SK-N-SH (cell line): ENCODE measurements at regions not wholly inside any gene's neighbourhood (a gene's known extent, or its start where the extent isn't known, plus 50 kb on each side); places are given as distances from the start of the nearest gene placed in this dataset.

Experiments
- ELF1 ChIP-seq: IDR thresholded peaks from 2 replicates; pipeline ENCODE4 v1.4.0; 2012
- FOXJ3 ChIP-seq: sonication (generic); formaldehyde crosslinking; IDR thresholded peaks from 2 replicates; pipeline ENCODE4 v1.5.1; 2020; ENCODE audit warnings: mild to moderate bottlenecking, missing genetic modification reagents
- GABPA ChIP-seq: IDR thresholded peaks from 2 replicates; pipeline ENCODE4 v1.4.0; 2012; ENCODE audit warnings: low read depth, mild to moderate bottlenecking
- MEF2A ChIP-seq: IDR thresholded peaks from 2 replicates; pipeline ENCODE4 v1.4.0; 2012; ENCODE audit warnings: low read depth, borderline replicate concordance
- MXI1 ChIP-seq: IDR thresholded peaks from 2 replicates; pipeline ENCODE4 v1.6.1; 2012; ENCODE audit warnings: mild to moderate bottlenecking, low read depth, low read length, improper control_type of control experiment
- PBX3 ChIP-seq: IDR thresholded peaks from 2 replicates; pipeline ENCODE4; 2012
- POLR2AphosphoS5 ChIP-seq: IDR thresholded peaks from 2 replicates; pipeline ENCODE4 v1.6.1; 2012; ENCODE audit warnings: low read depth, low read length
- REST ChIP-seq: IDR thresholded peaks from 2 replicates; pipeline ENCODE4 v1.6.1; 2012; ENCODE audit warnings: mild to moderate bottlenecking, low read depth, low read length, moderate library complexity
- RFX5 ChIP-seq: IDR thresholded peaks from 2 replicates; pipeline ENCODE4 v1.6.1; 2012; ENCODE audit warnings: mild to moderate bottlenecking, improper control_type of control experiment, low read length
- SIN3A ChIP-seq: IDR thresholded peaks from 2 replicates; pipeline ENCODE4 v1.6.1; 2012; ENCODE audit warnings: low read depth, mild to moderate bottlenecking, low read length, moderate library complexity, borderline replicate concordance
- SMC3 ChIP-seq: IDR thresholded peaks from 2 replicates; pipeline ENCODE4 v1.6.1; 2012; ENCODE audit warnings: low read depth, low read length, improper control_type of control experiment
- TF ChIP-seq, protein P1 (sequence below): fragments of 200-600 bp; sonication (generic); IDR thresholded peaks from 2 replicates; pipeline ENCODE4 v1.6.1; 2017; ENCODE audit warnings: antibody characterized with exemption, mild to moderate bottlenecking, moderate library complexity

- TF ChIP-seq, protein P1, sequence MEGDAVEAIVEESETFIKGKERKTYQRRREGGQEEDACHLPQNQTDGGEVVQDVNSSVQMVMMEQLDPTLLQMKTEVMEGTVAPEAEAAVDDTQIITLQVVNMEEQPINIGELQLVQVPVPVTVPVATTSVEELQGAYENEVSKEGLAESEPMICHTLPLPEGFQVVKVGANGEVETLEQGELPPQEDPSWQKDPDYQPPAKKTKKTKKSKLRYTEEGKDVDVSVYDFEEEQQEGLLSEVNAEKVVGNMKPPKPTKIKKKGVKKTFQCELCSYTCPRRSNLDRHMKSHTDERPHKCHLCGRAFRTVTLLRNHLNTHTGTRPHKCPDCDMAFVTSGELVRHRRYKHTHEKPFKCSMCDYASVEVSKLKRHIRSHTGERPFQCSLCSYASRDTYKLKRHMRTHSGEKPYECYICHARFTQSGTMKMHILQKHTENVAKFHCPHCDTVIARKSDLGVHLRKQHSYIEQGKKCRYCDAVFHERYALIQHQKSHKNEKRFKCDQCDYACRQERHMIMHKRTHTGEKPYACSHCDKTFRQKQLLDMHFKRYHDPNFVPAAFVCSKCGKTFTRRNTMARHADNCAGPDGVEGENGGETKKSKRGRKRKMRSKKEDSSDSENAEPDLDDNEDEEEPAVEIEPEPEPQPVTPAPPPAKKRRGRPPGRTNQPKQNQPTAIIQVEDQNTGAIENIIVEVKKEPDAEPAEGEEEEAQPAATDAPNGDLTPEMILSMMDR = no peak
- TF ChIP-seq POLR2AphosphoS5 (no peak), MEF2A (no peak), REST (no peak), SIN3A (no peak), SMC3 (no peak), GABPA (no peak), PBX3 (no peak), FOXJ3 (CRISPR knock-in tag) (no peak), MXI1 (no peak), RFX5 (no peak), ELF1 (no peak)
Measured at GRCh38 chr1:114034567-114035303, 55.5 kb downstream of the OLFML3 start.
